Transverse colon (tissue), 3 donors: ENCODE measurements at regions not wholly inside any gene's neighbourhood (a gene's known extent, or its start where the extent isn't known, plus 50 kb on each side); places are given as distances from the start of the nearest gene placed in this dataset.

Experiments used
- EP300 ChIP-seq: sonication (generic); formaldehyde crosslinking; IDR thresholded peaks from one replicate; pipeline ENCODE4 v1.6.1; 2017; ENCODE audit warnings: antibody characterized with exemption, low read depth
- POLR2A ChIP-seq: fragments of 450-650 bp; IDR thresholded peaks from one replicate; pipeline ENCODE4 v1.6.1; 2016; ENCODE audit warnings: antibody characterized with exemption, mild to moderate bottlenecking, moderate library complexity
- TF ChIP-seq, protein P1 (sequence below), 5 experiments: fragments of 200-600 bp in 3 of 5; fragments of 450-650 bp in 2 of 5; sonication (generic) in 3 of 5; IDR thresholded peaks; 1 replicate in 2 of 5; 2 replicates in 3 of 5; pipeline ENCODE4 v1.5.1; 2016 to 2017; ENCODE audit warnings: antibody characterized with exemption in 5 of 5, inconsistent platforms in 3 of 5, mild to moderate bottlenecking in 2 of 5, moderate library complexity in 1 of 5

DNA sequence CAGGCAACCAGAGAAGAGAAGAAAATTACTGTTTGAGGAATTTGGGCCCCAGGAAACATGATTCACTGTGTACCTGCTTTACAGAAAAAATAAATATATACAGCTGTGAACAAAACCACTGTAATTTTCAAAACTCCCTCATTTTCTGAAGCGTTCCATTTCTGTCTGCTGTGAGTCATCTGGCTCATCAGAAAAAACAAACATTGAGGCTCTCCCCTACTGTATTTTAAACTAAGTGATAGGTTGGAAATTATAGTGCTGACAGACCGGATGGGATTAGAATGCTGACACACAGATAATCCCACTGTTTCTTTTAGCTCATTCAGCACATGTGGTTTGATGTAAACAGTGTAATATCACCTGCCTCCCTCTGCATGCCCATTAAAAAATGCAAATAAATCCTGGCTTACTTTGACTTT is 847.0 kb downstream of the TRIML1 start:
- TF ChIP-seq, protein P1, sequence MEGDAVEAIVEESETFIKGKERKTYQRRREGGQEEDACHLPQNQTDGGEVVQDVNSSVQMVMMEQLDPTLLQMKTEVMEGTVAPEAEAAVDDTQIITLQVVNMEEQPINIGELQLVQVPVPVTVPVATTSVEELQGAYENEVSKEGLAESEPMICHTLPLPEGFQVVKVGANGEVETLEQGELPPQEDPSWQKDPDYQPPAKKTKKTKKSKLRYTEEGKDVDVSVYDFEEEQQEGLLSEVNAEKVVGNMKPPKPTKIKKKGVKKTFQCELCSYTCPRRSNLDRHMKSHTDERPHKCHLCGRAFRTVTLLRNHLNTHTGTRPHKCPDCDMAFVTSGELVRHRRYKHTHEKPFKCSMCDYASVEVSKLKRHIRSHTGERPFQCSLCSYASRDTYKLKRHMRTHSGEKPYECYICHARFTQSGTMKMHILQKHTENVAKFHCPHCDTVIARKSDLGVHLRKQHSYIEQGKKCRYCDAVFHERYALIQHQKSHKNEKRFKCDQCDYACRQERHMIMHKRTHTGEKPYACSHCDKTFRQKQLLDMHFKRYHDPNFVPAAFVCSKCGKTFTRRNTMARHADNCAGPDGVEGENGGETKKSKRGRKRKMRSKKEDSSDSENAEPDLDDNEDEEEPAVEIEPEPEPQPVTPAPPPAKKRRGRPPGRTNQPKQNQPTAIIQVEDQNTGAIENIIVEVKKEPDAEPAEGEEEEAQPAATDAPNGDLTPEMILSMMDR (IDR thresholded peaks at IDR 0.05): no peak
- no peak for TF ChIP-seq POLR2A
- TF ChIP-seq EP300: no peak
